A204.1 (cell line): ENCODE measurements at regions not wholly inside any gene's neighbourhood (a gene's known extent, or its start where the extent isn't known, plus 50 kb on each side); places are given as distances from the start of the nearest gene placed in this dataset.

Source experiments
- FAIRE-seq: peaks from 2 replicates; lab custom pipeline; 2012; peaks lifted over from hg19 to GRCh38; lab: Jason Lieb, UNC

DNA sequence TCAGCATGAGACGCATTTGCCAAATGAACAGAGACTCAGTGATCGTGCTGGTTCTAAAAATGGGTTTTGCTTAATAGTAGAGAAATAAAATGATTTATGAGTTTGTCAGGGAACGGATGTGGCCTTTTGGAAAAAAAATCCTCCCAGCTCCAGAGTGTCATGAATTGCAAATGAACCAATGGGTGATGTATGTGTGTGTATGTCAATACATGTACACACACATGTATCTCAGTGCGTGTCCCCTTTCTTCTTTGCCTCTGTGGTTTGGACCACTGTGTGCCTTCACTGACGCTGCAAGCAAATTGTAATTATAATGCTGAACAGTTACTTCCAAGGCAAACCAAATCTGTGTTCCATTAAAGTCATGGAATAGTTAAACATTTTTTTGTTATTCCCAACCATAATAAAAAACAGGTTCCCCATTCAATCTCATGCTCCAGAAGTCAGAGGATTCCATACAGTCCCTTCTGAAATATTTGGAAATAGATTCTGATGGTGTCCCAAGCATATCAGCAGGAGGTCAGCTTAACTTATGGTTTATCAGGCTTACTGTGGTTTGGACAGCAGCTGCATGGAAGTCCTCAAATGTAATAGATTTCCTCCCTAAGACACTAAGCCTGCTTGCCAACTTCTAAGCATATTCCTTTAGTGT is 630.5 kb downstream of the ACTL7B start:
- no peak for FAIRE-seq

DNA sequence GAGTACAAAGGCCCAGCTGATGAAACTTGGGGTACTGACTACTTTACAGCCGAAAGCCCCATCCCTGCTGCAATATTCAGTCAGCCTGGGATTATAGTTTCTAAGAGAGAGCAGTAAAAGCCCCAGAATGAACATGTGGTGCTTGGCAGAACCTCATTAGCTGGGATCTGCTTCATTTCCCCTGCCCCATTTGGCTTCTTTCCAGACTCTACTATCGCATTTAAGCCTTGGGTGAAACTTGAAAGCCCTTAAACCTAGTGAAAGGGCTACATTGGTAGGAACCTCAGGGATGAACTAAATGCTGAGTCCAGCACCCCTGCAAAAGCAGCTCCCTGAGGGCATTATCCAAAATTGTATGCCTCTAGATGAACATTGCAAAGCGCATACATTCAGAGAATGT is 631.1 kb downstream of the ACTL7B start:
- no peak for FAIRE-seq

DNA sequence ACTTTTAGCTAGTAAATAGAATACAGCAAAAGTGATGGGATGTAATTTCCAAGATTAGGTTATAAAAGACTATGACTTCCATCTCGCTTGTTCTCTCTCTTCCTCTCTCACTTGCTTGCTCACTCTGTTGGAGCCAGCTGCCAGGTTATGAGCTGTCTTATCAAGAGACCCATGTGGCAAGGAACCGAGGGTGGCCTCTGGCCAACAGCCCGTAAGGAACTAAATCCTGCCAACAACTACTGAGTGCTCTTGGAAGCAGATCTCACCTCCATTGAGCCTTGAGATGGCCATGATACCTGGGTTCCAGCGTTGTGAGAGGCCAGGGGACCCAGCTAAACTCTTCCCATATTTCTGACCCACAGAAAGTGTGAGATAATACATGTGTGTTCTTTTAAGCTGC is 636.1 kb downstream of the ACTL7B start:
- FAIRE-seq = no peak

DNA sequence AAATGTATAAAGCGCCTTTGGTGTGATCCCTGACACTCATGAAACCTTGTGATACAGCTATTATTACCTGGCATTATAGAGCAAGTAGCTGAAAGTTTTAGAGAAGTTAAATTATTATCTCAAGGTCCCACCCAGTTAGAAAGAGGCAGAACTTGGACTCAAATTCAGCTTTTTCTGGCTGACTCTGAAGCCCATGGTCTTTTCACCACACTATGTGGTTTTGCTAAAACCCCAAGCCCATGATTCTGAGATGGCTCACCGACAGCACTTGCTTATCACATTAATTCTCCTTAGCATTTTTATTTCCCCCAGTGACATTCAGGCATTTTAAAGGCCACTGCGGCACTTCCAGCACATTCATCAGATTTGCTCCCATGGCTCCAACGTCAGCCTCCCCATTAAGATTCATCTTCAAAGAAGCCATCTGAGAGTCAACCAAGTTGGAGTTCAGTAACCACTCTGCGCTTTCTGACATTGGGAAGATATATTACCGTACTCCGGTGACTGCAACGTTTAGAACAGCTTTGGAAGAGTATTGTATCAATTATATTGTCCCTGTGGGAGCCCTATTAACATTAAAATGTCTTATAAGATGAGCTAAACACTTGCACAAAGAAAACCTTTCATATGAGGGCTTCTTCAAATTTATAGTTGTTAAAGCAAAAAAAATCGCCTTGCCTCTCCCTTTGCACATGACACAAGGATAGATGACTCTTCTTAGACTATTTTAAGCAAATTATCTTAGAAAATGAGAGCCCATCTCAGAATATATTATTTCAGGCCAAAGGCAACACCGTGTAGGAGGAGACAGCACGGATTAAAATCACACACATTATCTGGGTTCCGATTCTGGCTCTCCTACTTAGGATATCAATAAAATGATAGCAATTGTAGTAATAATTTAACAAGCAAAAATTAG is 638.1 kb downstream of the ACTL7B start:
- FAIRE-seq = no peak

DNA sequence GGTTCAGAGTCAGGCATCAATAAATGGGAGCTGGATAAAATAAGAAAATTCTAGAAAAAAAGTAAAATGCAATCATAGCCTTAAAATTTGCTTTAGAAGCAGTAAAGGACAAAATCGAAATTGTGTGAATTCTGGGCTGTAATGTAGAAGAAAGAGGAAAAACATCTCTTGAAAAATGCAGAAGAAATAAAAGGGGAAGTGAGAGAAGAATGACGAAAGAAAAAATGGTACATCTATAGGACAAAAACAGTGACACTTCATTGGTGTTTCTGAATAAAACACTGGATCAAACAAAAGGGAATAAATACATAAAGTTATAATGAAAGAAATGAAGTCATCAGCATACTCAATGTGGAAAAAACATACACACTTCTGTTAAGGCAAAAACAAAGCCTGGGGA is 642.3 kb downstream of the ACTL7B start:
- no peak for FAIRE-seq

DNA sequence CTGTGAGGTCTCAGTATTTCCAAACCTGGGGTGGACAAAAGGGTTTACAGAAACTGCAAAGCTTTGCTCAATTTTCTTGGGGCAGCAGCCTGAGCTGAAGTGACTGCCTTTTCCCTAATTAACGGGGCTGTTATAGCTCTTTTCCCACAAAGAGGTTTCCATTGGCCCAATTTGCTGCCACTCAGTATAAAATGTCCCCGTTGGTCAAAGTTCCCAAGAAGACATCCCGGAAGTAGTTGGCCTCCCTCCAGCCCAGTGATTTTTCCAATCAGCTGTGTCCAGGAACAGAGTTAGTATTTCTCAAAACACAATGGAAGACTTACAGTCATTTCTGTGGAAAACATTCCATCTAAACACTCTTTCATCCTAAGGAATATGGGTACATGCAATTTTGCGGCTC is 643.6 kb downstream of the ACTL7B start:
- FAIRE-seq = no peak

DNA sequence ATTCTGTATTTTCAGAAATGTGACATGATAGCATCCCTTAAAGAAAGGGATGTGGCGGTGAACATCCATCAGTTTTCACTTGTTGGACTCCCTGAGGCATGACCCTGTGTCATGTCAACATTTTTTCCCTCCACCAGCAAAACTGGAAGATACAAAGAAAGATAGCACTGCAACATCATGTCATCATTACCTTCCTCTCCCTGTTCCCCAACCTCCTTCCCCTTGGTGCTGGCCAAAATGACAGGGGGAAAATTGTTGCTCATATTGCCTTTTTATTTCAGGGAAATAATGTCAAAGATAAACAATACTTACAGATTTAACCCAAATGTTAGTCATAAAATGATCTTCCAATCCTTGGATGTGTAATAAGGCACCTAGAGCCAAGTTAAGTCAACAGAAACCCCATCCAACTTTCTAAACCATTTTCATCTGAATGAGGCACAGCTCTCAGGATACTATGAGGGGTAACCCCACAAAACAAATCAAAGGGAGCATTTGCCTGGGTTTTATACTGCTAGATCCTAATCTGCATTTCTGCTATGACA is 644.3 kb downstream of the ACTL7B start:
- no peak for FAIRE-seq

DNA sequence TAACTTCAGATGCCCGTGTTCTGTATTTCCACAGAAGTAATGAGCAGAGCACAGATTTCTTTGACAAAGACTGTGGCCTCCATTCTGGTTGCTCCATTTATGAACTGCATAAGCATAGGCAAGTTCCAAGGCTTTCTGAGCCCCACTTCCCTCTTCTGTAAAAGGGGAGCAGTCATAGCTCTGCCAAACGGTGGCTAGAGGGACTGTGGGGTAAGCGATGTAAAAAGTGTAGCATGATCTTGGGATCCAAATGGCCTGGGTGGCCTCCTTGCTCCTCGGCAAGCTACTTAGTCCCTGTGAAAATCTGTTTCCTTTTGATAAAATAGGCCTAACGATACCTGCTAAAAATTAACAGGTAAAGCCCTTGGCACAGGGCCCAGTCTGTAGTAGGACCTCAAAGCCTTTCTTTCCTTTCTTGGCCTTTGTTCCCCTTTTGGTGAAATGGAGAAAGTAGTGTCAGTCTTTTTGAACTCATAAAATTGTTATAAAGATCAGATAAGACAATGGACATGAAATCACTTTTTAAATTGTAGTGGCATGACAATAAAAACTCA is 646.6 kb downstream of the ACTL7B start:
- FAIRE-seq = no peak

DNA sequence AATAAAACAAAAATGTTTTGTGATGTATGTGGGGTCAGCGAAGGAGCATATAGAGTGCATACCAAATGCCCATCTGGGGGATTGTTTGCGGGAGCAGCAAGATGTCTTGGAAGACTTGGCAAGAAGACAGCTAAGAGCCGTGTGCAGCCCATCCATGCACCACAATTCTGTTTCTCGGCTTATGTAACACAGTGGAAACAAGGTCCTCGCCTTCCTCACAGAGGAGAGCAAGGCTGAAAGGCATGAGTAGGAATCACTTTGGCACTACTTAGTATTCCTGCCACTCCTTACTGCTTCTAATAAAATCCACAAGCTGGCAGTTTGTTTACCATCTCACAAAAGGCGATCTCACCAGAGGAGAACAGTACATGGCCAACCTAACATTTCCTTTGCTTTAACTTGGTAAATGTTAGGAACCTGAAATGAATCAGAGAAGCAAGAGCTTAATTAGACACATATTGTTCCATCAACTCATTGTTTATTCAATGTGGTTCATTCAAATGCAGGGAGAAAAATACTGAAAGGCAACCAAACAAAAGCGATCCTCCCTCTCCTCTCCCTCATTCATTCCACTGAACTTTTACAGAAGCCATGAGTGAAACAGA is 648.1 kb downstream of the ACTL7B start:
- no peak for FAIRE-seq

DNA sequence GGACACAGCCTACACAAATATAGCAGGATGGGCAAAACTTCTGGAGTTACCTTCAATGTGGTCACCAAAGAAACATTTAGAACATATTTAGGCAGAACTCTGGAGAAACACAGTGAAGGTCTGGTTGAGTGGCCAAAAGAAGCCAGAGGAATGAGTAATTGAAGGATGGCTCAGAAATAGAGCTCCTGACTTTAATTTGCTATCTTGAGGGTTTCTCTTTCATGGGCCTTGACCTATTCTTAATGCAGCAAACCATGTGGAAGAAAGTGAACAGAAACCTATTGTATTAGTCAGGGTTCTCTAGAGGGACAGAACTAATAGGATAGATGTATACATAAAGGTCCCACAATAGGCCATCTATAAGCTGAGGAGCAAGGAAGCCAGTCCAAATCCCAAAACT is 650.5 kb downstream of the ACTL7B start:
- FAIRE-seq = no peak

DNA sequence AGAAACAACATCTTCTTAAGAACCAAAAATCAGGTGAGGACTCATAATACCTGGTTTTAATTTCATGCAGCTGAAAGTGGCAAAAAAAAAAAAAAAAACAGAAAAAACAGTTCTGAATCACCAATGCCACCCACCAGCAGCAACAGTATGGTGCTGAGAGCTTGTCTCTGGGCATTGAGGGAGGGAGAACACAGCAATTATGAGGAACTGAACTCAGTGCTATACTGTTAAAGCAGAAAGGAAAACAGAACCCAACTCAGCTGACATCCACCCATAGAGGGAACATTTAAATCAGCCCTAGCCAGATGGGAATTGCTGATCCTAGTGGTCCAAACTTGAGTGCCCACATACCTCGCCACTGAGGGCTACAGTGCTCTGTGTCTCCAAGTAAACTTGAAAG is 657.9 kb downstream of the ACTL7B start:
- FAIRE-seq = no peak

DNA sequence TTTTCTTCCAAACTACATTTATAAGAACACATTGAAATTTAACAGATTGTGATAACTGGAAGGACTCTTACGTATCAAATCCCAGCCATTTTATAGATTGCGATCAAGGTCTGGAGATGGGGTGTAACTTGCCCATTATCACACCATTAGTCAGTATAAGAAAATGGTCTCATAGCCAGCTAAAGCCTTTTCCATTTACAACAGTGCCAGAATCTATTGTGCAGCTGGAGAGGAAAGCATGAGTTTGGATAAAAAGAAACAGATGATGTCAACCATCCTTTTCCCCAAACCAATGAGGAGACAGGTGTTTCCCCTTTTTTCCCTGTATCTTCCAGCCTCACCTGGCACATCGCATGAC is 658.8 kb downstream of the ACTL7B start:
- FAIRE-seq = no peak

DNA sequence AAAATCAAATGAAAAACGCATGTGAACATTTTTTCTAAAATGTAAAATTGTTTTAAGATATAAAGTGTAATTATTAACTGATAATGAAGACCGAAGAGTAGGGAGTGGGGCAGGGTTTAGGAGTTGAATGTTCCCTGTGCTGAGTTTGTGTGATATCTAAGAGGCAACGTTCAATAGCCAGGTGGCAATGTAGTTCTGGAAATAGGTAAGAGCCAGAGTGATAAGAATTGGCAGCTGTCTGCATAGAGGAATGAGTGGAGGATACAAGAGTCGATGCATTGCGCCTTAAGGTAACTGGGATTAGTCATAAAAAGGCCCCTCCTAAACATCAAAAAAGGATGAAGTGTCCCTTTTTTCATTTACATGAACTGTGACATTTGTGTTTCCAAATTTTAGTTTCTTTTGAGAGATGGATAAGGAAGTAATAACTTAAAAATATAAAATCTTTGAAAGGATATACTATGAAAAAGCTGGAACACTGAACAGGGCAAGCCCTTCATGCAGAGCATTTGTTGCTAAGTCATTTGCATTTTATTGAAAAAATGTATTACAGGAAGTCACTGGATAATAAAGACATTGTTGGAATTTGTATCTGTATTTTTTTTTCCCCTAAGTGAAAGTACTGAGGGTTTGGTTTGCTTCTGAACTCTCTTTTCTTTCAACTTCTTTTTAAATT is 659.3 kb downstream of the ACTL7B start:
- FAIRE-seq = no peak

DNA sequence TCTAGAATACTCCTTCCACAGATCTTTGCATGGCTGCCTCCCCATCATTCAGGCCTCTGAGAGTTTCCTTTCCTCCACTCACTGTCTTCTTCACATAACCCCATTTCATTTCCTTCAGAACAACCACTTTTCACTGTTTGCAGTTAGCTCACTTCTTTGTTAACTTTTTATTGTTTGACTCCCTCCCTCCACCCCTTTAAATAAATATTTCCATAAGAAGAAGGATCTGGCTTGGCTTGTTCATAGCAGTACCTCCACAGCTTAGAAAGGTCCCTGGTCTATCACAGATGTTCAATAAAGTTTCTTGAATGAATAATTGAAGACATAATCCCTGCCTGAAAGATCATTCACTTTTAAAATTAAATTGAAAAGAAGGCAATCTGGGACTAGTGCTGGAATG is 661.6 kb downstream of the ACTL7B start:
- FAIRE-seq = no peak

DNA sequence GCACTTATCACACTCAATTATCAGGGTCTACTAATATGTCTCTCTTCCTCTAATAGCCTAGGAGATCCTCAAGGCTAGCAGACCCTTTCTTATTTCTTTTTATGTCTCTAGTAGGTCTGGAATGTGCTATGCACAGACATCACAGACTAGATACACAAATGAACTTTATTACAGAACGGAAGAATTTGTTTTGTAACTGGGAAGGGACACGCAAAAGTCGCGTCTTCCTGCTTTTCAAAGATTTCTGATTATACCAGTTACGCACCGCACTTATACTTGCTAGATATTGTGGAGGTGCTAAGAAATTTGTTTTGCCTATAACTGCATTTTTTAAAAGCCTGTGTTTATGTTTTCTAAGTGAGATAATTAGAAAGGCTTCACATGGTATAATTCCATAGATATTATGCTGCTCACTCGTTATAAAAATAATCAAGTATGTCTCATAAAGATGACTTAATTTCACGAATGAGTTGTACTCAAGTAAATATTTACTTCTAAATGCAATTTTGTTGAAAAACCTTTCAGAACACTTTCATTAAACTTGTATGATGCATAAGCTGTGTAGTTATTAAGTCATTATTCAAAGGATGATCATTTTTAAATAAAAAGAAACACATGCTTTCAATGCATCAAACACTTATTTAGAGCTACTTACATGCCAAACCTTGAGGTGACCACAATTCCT is 662.6 kb downstream of the ACTL7B start:
- FAIRE-seq = no peak

DNA sequence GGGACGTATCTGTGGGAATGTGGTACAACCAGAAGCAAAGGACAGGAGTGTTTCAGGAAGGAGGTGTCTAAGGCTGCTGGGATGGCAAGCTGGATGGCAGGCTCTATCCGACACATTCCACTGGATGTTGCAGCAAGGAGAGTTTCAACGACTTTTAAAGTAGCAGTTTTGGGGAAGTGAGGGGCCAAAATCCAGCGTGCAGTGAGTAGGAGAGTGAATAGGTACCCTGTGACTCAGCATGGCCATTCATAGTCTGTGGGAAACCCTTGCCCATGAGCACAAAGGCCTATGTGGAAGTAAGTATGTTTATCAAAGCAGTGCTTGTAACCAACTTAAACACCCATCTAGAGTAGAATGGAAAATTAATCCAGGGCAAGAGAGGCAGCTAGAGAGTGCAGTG is 664.7 kb downstream of the ACTL7B start:
- no peak for FAIRE-seq

DNA sequence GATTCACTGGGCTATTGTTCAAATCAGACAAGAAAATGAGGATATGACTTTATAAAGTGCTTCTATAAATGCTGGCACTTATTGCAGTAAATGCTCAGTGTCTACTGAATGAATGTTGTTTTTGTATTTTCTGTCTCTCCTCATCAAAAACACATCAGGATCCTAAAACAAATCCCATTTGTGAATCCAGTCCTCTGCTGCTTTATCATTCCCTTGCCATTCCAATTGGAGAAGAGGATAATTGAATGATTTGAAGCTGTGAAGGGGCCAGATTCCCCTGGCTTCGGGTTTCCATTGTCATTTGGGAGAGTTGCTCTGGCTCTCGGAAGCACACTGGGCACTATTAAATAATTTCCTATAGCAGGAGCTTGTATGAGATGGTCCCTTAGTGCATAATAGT is 666.8 kb downstream of the ACTL7B start:
- no peak for FAIRE-seq

DNA sequence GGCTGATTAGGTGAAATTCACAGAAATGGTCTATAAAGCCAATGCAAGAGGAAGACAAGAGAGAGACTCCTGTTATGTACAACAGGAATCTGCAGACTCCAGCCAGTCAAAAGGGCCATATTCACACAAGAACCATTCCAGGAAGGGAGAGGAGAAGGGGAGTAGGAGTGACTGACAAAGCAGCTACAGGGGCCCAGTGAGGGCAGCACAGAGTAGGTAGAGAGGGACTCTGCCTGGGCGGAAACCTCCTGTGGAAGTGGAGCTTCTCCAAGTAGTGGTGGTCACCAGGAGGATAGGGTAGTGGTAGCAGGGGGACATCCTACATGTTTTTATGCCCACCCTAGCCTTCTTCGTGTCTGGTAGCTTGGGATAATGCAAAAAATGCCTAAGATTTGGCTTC is 667.3 kb downstream of the ACTL7B start:
- FAIRE-seq = no peak

DNA sequence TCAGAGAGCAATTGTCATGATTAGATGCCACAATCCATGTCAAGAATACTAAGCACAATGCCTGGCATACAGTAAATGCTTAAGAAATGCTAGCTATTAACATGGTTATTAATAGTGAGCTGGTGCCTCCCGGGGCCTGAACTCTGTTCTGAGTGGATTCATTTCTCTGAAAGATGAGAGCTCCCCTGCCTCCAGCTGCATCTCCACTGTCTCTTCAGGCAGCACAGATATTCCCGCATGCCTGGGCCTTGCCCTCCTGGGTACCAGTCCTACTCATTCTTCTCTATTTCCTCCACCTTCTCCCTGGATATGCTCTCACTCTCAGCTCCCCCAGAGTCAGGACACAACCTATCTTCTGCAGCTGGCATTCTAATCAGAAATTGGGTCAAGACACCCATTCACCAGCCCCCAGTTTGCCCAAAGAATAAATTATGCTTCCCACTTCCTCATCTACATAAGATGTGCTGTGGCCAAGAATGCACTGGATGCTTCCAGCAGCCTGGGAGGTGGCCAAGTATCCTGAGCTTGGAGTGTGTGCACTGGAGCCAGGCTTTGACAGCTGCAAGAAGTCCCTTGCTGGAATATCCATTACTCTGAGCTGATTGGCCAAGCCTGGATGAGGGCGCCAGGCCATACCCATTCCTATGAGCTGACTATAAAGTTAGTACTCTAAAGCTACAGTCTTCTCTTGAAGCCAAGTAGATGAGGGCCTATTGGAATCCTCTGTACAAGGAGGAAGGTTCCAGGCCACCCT is 669.0 kb downstream of the ACTL7B start:
- no peak for FAIRE-seq

DNA sequence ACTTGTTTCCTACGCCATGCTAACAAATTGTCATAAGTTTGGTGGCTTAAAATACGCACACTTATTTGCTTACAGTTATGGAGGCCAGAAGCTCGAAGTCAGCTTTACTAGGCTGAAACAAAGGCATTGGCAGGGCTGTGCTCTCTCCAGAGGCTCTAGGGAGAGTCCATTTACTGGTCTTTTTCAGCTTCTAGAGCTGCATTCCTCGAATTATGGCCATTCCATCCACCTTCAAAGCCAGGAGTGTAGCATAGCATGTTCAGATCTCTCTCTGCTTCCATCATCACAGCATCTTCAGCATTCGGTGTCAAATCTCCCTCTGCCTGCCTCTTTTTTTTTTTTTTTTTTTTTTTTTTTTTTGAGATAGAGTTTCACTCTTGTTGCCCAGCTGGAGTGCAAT is 670.2 kb downstream of the ACTL7B start:
- no peak for FAIRE-seq

DNA sequence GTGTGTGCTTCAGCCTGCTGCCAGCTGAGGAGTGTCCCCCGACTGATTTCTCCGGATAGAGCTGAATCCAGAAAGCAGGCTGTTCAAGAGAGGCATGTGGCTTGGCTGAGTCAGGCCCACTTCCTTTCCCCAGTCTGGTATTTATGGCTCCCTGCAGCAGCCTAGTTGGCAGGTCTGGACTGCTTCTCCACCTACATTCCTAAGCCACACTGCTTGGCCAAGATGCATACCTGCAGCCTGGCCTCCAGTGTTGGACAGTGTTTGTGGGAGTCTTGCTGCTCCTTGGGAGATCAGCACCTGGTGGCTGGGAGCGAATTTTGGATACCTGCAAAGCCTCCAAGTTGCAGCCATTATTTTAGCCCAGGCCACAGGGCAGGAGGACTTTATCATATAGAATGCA is 670.8 kb downstream of the ACTL7B start:
- no peak for FAIRE-seq
